ENCODE measurements at regions not wholly inside any gene's neighbourhood (a gene's known extent, or its start where the extent isn't known, plus 50 kb on each side); places are given as distances from the start of the nearest gene placed in this dataset.

GRCh38 chr4:187071946-187072600 lies 348.4 kb upstream of the FAT1 start:
- TF ChIP-seq TCF12 (IDR thresholded peaks at IDR 0.05; ENCODE audit: low read depth) = no peak

GRCh38 chr4:187073820-187074219 lies 350.2 kb upstream of the FAT1 start:
- no peak for TF ChIP-seq ZBTB7A (IDR thresholded peaks at IDR 0.05; ENCODE audit: low read depth)
- no peak for TF ChIP-seq TCF12 (IDR thresholded peaks at IDR 0.05; ENCODE audit: low read depth)
- no peak for TF ChIP-seq RAD21 (IDR thresholded peaks at IDR 0.05; ENCODE audit: low read depth)

- TF ChIP-seq FOXM1 (IDR thresholded peaks at IDR 0.05; ENCODE audit: borderline replicate concordance, low read depth) (no peak), TEAD4 (IDR thresholded peaks at IDR 0.05) (no peak), USF1 (IDR thresholded peaks at IDR 0.05) (no peak), TCF12 (IDR thresholded peaks at IDR 0.05; ENCODE audit: low read depth) (no peak), TAF1 (IDR thresholded peaks at IDR 0.05; ENCODE audit: low read depth) (no peak), ZBTB7A (IDR thresholded peaks at IDR 0.05; ENCODE audit: low read depth) (no peak)
Observed at GRCh38 chr4:187075514-187075913, 351.9 kb upstream of the FAT1 start.

- TF ChIP-seq EP300 (IDR thresholded peaks at IDR 0.05; ENCODE audit: borderline replicate concordance) = no peak
- no peak for TF ChIP-seq NFIC (IDR thresholded peaks at IDR 0.05)
- TF ChIP-seq TCF12 (IDR thresholded peaks at IDR 0.05; ENCODE audit: low read depth) = no peak
- TF ChIP-seq CEBPB (IDR thresholded peaks at IDR 0.05) = no peak
- TF ChIP-seq FOXM1 (IDR thresholded peaks at IDR 0.05; ENCODE audit: borderline replicate concordance, low read depth) = no peak
- TF ChIP-seq ZBTB7A (IDR thresholded peaks at IDR 0.05; ENCODE audit: low read depth) = no peak
- no peak for TF ChIP-seq USF1 (IDR thresholded peaks at IDR 0.05)
- no peak for TF ChIP-seq RAD21 (IDR thresholded peaks at IDR 0.05; ENCODE audit: low read depth)
- TF ChIP-seq TEAD4 (IDR thresholded peaks at IDR 0.05) = no peak
- TF ChIP-seq REST (IDR thresholded peaks at IDR 0.05; ENCODE audit: low read depth) = no peak
- no peak for TF ChIP-seq MAX (IDR thresholded peaks at IDR 0.05)
- no peak for TF ChIP-seq EGR1 (IDR thresholded peaks at IDR 0.05)
- no peak for TF ChIP-seq TAF1 (IDR thresholded peaks at IDR 0.05; ENCODE audit: low read depth)
- no peak for TF ChIP-seq YY1 (IDR thresholded peaks at IDR 0.05; ENCODE audit: low read depth)
Observed at GRCh38 chr4:187077744-187078401, 354.2 kb upstream of the FAT1 start.

GRCh38 chr4:187084701-187085100 lies 361.0 kb upstream of the FAT1 start:
- no peak for TF ChIP-seq TEAD4 (IDR thresholded peaks at IDR 0.05)
- no peak for TF ChIP-seq NFIC (IDR thresholded peaks at IDR 0.05)
- TF ChIP-seq EGR1 (IDR thresholded peaks at IDR 0.05) = no peak
- TF ChIP-seq YY1 (IDR thresholded peaks at IDR 0.05; ENCODE audit: low read depth) = no peak
- no peak for TF ChIP-seq CREB1 (IDR thresholded peaks at IDR 0.05; ENCODE audit: low read depth)
- no peak for TF ChIP-seq TCF12 (IDR thresholded peaks at IDR 0.05; ENCODE audit: low read depth)
- TF ChIP-seq TAF1 (IDR thresholded peaks at IDR 0.05; ENCODE audit: low read depth) = no peak
- TF ChIP-seq RAD21 (IDR thresholded peaks at IDR 0.05; ENCODE audit: low read depth) = no peak
- TF ChIP-seq FOXM1 (IDR thresholded peaks at IDR 0.05; ENCODE audit: borderline replicate concordance, low read depth) = no peak
- no peak for TF ChIP-seq MAX (IDR thresholded peaks at IDR 0.05)
- no peak for TF ChIP-seq CEBPB (IDR thresholded peaks at IDR 0.05)
- no peak for TF ChIP-seq EP300 (IDR thresholded peaks at IDR 0.05; ENCODE audit: borderline replicate concordance)
- no peak for TF ChIP-seq USF1 (IDR thresholded peaks at IDR 0.05)
- no peak for TF ChIP-seq ZBTB7A (IDR thresholded peaks at IDR 0.05; ENCODE audit: low read depth)

GRCh38 chr4:187085339-187085738 lies 361.7 kb upstream of the FAT1 start:
- TF ChIP-seq MAX (IDR thresholded peaks at IDR 0.05) = no peak
- TF ChIP-seq YY1 (IDR thresholded peaks at IDR 0.05; ENCODE audit: low read depth) = no peak
- no peak for TF ChIP-seq EGR1 (IDR thresholded peaks at IDR 0.05)
- no peak for TF ChIP-seq NFIC (IDR thresholded peaks at IDR 0.05)
- no peak for TF ChIP-seq ZBTB7A (IDR thresholded peaks at IDR 0.05; ENCODE audit: low read depth)
- no peak for TF ChIP-seq TCF12 (IDR thresholded peaks at IDR 0.05; ENCODE audit: low read depth)
- no peak for TF ChIP-seq TAF1 (IDR thresholded peaks at IDR 0.05; ENCODE audit: low read depth)
- no peak for TF ChIP-seq CEBPB (IDR thresholded peaks at IDR 0.05)
- no peak for TF ChIP-seq FOXM1 (IDR thresholded peaks at IDR 0.05; ENCODE audit: borderline replicate concordance, low read depth)
- no peak for TF ChIP-seq REST (IDR thresholded peaks at IDR 0.05; ENCODE audit: low read depth)
- TF ChIP-seq EP300 (IDR thresholded peaks at IDR 0.05; ENCODE audit: borderline replicate concordance) = no peak

Measured in Ishikawa (cell line).